ENCODE measurements at regions not wholly inside any gene's neighbourhood (a gene's known extent, or its start where the extent isn't known, plus 50 kb on each side); places are given as distances from the start of the nearest gene placed in this dataset.

- TF ChIP-seq POLR2AphosphoS5 (IDR thresholded peaks at IDR 0.05; ENCODE audit: low read depth, low read length) (no peak), POLR2A (IDR thresholded peaks at IDR 0.05; ENCODE audit: low read depth, low read length) (no peak), TAF1 (IDR thresholded peaks at IDR 0.05; ENCODE audit: low read depth, low read length) (no peak)
Observed at GRCh38 chr1:226481133-226481532, 67.4 kb upstream of the STUM start.

Data from GM12891 (cell line).